GM23338 (cell line): ENCODE measurements at regions not wholly inside any gene's neighbourhood (a gene's known extent, or its start where the extent isn't known, plus 50 kb on each side); places are given as distances from the start of the nearest gene placed in this dataset.

Experiments
- CREB1 ChIP-seq: fragments of 250-450 bp; sonication (Bioruptor Pico); IDR thresholded peaks from 2 replicates; pipeline ENCODE4 v1.5.0; 2020; ENCODE audit warnings: low read depth, mild to moderate bottlenecking, moderate library complexity
- EZH2 ChIP-seq: fragments of 200-600 bp; sonication (generic); IDR thresholded peaks from one replicate; pipeline ENCODE4 v1.8.0; 2017; ENCODE audit warnings: antibody characterized with exemption, mild to moderate bottlenecking, low read depth; ENCODE audit not compliant: unreplicated experiment
- EZH2phosphoT487 ChIP-seq: fragments of 200-600 bp; sonication (generic); IDR thresholded peaks from one replicate; pipeline ENCODE4 v1.8.1; 2018; ENCODE audit warnings: antibody characterized with exemption; ENCODE audit not compliant: unreplicated experiment
- JUNB ChIP-seq: IDR thresholded peaks from one replicate; pipeline ENCODE4 v1.6.1; 2016; ENCODE audit warnings: antibody characterized with exemption; ENCODE audit not compliant: unreplicated experiment
- NANOG ChIP-seq: IDR thresholded peaks from 2 replicates; pipeline ENCODE4 v1.6.1; 2016; ENCODE audit warnings: antibody characterized with exemption, borderline replicate concordance
- POLR2AphosphoS5 ChIP-seq: IDR thresholded peaks from 2 replicates; pipeline ENCODE4 v1.6.1; 2016; ENCODE audit warnings: antibody characterized with exemption, low read depth
- STAT1 ChIP-seq: IDR thresholded peaks from one replicate; pipeline ENCODE4 v1.6.1; 2016; ENCODE audit warnings: antibody characterized with exemption; ENCODE audit not compliant: unreplicated experiment
- ZNF114 ChIP-seq: fragments of 250-450 bp; sonication (Bioruptor Pico); IDR thresholded peaks from 2 replicates; pipeline ENCODE4 v1.5.0; 2020; ENCODE audit warnings: mild to moderate bottlenecking, moderate library complexity
- TF ChIP-seq, protein P1 (sequence below), 2 experiments: fragments of 200-600 bp in 1 of 2; sonication (generic) in 1 of 2; conservative IDR thresholded peaks; 2 replicates each; pipeline versions ENCODE4 v1.5.1 to v1.6.1; 2016 to 2017; ENCODE audit warnings: antibody characterized with exemption in 2 of 2, low read depth in 2 of 2, mild to moderate bottlenecking in 2 of 2, moderate library complexity in 1 of 2
- TF ChIP-seq, protein P2 (sequence below): IDR thresholded peaks from 2 replicates; pipeline ENCODE4 v1.6.1; 2016; ENCODE audit warnings: antibody characterized with exemption
- TF ChIP-seq, protein P3 (sequence below): IDR thresholded peaks from one replicate; pipeline ENCODE4 v1.6.1; 2018; ENCODE audit warnings: antibody characterized with exemption; ENCODE audit not compliant: unreplicated experiment

DNA sequence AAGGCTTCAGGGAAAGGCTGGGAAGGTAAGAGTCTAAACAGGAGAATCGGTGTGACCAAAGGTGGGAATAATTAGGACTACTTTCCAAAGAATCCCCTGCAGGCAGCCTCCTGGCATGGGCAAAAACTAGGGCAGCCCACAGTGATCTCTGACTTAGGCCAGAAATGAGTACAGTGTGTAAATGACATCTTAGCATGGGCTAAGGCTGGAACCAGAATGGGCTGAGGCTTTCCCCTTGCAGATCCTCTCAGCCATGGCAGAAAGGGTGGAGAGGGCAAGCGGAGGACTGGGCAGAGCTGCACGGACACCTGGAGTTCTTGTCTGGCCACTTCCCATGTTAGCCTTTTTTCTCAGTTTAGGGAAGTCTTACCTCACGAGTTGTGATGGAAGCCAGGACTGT is 69.9 kb upstream of the FOXQ1 start:
- TF ChIP-seq, protein P1, sequence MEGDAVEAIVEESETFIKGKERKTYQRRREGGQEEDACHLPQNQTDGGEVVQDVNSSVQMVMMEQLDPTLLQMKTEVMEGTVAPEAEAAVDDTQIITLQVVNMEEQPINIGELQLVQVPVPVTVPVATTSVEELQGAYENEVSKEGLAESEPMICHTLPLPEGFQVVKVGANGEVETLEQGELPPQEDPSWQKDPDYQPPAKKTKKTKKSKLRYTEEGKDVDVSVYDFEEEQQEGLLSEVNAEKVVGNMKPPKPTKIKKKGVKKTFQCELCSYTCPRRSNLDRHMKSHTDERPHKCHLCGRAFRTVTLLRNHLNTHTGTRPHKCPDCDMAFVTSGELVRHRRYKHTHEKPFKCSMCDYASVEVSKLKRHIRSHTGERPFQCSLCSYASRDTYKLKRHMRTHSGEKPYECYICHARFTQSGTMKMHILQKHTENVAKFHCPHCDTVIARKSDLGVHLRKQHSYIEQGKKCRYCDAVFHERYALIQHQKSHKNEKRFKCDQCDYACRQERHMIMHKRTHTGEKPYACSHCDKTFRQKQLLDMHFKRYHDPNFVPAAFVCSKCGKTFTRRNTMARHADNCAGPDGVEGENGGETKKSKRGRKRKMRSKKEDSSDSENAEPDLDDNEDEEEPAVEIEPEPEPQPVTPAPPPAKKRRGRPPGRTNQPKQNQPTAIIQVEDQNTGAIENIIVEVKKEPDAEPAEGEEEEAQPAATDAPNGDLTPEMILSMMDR (conservative IDR thresholded peaks at IDR 0.05; ENCODE audit: low read depth in 2 of 2), result no peak
- TF ChIP-seq JUNB, result no peak
- no peak for TF ChIP-seq POLR2AphosphoS5
- TF ChIP-seq, protein P2, sequence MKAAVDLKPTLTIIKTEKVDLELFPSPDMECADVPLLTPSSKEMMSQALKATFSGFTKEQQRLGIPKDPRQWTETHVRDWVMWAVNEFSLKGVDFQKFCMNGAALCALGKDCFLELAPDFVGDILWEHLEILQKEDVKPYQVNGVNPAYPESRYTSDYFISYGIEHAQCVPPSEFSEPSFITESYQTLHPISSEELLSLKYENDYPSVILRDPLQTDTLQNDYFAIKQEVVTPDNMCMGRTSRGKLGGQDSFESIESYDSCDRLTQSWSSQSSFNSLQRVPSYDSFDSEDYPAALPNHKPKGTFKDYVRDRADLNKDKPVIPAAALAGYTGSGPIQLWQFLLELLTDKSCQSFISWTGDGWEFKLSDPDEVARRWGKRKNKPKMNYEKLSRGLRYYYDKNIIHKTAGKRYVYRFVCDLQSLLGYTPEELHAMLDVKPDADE, result no peak
- TF ChIP-seq EZH2, result no peak
- TF ChIP-seq CREB1 (CRISPR knock-in tag), result no peak
- no peak for TF ChIP-seq EZH2phosphoT487
- TF ChIP-seq, protein P3, sequence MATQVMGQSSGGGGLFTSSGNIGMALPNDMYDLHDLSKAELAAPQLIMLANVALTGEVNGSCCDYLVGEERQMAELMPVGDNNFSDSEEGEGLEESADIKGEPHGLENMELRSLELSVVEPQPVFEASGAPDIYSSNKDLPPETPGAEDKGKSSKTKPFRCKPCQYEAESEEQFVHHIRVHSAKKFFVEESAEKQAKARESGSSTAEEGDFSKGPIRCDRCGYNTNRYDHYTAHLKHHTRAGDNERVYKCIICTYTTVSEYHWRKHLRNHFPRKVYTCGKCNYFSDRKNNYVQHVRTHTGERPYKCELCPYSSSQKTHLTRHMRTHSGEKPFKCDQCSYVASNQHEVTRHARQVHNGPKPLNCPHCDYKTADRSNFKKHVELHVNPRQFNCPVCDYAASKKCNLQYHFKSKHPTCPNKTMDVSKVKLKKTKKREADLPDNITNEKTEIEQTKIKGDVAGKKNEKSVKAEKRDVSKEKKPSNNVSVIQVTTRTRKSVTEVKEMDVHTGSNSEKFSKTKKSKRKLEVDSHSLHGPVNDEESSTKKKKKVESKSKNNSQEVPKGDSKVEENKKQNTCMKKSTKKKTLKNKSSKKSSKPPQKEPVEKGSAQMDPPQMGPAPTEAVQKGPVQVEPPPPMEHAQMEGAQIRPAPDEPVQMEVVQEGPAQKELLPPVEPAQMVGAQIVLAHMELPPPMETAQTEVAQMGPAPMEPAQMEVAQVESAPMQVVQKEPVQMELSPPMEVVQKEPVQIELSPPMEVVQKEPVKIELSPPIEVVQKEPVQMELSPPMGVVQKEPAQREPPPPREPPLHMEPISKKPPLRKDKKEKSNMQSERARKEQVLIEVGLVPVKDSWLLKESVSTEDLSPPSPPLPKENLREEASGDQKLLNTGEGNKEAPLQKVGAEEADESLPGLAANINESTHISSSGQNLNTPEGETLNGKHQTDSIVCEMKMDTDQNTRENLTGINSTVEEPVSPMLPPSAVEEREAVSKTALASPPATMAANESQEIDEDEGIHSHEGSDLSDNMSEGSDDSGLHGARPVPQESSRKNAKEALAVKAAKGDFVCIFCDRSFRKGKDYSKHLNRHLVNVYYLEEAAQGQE, result no peak
- TF ChIP-seq STAT1, result no peak
- no peak for TF ChIP-seq NANOG
- no peak for TF ChIP-seq ZNF114 (CRISPR knock-in tag)
